ENCODE measurements at regions not wholly inside any gene's neighbourhood (a gene's known extent, or its start where the extent isn't known, plus 50 kb on each side); places are given as distances from the start of the nearest gene placed in this dataset.

DNA sequence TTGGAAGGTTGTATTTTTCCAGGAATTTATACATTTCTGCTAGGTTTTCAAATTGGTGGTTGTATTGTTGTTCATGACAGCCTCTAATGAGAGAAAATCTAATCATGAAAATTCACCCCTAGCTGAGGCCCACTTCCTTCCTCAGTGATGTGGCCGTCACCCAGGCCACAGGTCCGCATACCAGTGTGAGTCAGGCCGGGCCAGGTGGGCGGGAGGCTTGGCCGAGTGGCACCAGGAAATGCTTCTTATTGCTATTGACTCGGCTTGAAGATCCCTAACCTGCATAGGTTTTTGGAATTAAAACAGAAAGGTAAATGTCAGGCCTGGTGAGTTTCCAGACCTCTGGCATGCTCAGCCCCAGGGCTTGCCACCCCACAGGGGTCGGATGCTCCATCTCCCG lies 88.7 kb downstream of the SCGB2B2 start:
- TF ChIP-seq, protein P1, sequence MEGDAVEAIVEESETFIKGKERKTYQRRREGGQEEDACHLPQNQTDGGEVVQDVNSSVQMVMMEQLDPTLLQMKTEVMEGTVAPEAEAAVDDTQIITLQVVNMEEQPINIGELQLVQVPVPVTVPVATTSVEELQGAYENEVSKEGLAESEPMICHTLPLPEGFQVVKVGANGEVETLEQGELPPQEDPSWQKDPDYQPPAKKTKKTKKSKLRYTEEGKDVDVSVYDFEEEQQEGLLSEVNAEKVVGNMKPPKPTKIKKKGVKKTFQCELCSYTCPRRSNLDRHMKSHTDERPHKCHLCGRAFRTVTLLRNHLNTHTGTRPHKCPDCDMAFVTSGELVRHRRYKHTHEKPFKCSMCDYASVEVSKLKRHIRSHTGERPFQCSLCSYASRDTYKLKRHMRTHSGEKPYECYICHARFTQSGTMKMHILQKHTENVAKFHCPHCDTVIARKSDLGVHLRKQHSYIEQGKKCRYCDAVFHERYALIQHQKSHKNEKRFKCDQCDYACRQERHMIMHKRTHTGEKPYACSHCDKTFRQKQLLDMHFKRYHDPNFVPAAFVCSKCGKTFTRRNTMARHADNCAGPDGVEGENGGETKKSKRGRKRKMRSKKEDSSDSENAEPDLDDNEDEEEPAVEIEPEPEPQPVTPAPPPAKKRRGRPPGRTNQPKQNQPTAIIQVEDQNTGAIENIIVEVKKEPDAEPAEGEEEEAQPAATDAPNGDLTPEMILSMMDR (IDR thresholded peaks at IDR 0.05; ENCODE audit: poor library complexity): no peak
- no peak for TF ChIP-seq EZH2 (IDR thresholded peaks at IDR 0.05; ENCODE audit: borderline replicate concordance)
- no peak for TF ChIP-seq EZH2phosphoT487 (IDR thresholded peaks at IDR 0.05; ENCODE audit: low read depth, severe bottlenecking, unreplicated experiment)
